ENCODE measurements at regions not wholly inside any gene's neighbourhood (a gene's known extent, or its start where the extent isn't known, plus 50 kb on each side); places are given as distances from the start of the nearest gene placed in this dataset.

GRCh38 chr7:89987665-89988064 is 166.6 kb upstream of the STEAP1 start:
- H3K4me3 ChIP-seq, result no peak overlapping the region
- H3K27ac ChIP-seq (replicated peaks in 1 of 4), result no peak overlapping the region
- no peaks in the 10 kb centered on the region for H3K4me1 ChIP-seq
- no peak for DNase-seq (ENCODE audit: extremely low spot score)
- no peaks in the 10 kb centered on the region for H3K27me3 ChIP-seq
- no peaks in the 10 kb centered on the region for H3K36me3 ChIP-seq
- intact Hi-C loops (cut with DNase I), result no loop called here
- H3K9me3 ChIP-seq, result no peaks in the 10 kb centered on the region
- TF ChIP-seq, protein P1, sequence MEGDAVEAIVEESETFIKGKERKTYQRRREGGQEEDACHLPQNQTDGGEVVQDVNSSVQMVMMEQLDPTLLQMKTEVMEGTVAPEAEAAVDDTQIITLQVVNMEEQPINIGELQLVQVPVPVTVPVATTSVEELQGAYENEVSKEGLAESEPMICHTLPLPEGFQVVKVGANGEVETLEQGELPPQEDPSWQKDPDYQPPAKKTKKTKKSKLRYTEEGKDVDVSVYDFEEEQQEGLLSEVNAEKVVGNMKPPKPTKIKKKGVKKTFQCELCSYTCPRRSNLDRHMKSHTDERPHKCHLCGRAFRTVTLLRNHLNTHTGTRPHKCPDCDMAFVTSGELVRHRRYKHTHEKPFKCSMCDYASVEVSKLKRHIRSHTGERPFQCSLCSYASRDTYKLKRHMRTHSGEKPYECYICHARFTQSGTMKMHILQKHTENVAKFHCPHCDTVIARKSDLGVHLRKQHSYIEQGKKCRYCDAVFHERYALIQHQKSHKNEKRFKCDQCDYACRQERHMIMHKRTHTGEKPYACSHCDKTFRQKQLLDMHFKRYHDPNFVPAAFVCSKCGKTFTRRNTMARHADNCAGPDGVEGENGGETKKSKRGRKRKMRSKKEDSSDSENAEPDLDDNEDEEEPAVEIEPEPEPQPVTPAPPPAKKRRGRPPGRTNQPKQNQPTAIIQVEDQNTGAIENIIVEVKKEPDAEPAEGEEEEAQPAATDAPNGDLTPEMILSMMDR (IDR thresholded peaks at IDR 0.05), result no peak
- TF ChIP-seq POLR2A (IDR thresholded peaks at IDR 0.05; ENCODE audit: low read depth), result no peak
- TF ChIP-seq POLR2AphosphoS5 (IDR thresholded peaks at IDR 0.05), result no peak
- TF ChIP-seq EP300 (IDR thresholded peaks at IDR 0.05), result no peak
- 36% methylated on average over 3 of the region's 3 CpGs for WGBS

GRCh38 chr7:89988074-89988473 is 166.2 kb upstream of the STEAP1 start:
- no peaks in the 10 kb centered on the region for H3K9me3 ChIP-seq
- 33% methylated on average over 1 of the region's 1 CpG for WGBS
- H3K27me3 ChIP-seq, result no peaks in the 10 kb centered on the region
- H3K36me3 ChIP-seq, result no peaks in the 10 kb centered on the region
- H3K27ac ChIP-seq (replicated peaks in 1 of 4), result no peak overlapping the region
- DNase-seq (ENCODE audit: extremely low spot score), result no peak
- TF ChIP-seq, protein P1 (IDR thresholded peaks at IDR 0.05), result no peak
- no peak for TF ChIP-seq POLR2AphosphoS5 (IDR thresholded peaks at IDR 0.05)
- no peak for TF ChIP-seq POLR2A (IDR thresholded peaks at IDR 0.05; ENCODE audit: low read depth)
- no peak for TF ChIP-seq EP300 (IDR thresholded peaks at IDR 0.05)
- no peaks in the 10 kb centered on the region for H3K4me1 ChIP-seq
- H3K4me3 ChIP-seq, result no peak overlapping the region
- intact Hi-C loops (cut with DNase I), result no loop called here

DNA sequence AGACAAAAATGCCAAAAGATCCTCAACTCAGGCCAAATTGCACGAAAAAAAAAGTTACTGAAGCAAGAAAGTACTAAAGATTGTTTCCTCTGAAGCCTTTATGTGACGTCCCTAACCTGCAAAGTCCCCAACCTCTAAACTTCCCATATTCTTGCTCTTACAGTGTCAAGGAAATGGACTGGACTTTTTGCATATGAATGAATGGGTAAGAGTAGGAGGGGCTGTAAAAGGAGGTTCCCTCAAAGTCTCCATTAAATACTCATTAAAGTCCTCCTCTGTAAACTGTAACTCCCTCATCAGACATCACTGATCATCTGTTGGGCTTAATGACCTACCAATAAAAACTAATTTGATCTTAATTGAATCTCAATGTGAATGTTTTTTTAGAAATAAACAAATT is 164.8 kb upstream of the STEAP1 start:
- DNase-seq (ENCODE audit: extremely low spot score), result no peak
- H3K27me3 ChIP-seq, result no peaks in the 10 kb centered on the region
- 48% methylated on average over 2 of the region's 2 CpGs for WGBS
- no peak overlapping the region for H3K4me3 ChIP-seq
- intact Hi-C loops (cut with DNase I), result no loop called here
- no peaks in the 10 kb centered on the region for H3K4me1 ChIP-seq
- H3K27ac ChIP-seq (replicated peaks in 1 of 4), result no peak overlapping the region
- TF ChIP-seq POLR2A (IDR thresholded peaks at IDR 0.05; ENCODE audit: low read depth) (no peak), EP300 (IDR thresholded peaks at IDR 0.05) (no peak), POLR2AphosphoS5 (IDR thresholded peaks at IDR 0.05) (no peak)
- TF ChIP-seq, protein P1 (IDR thresholded peaks at IDR 0.05), result no peak
- no peaks in the 10 kb centered on the region for H3K36me3 ChIP-seq
- no peaks in the 10 kb centered on the region for H3K9me3 ChIP-seq

- no peaks in the 10 kb centered on the region for H3K36me3 ChIP-seq
- DNase-seq (ENCODE audit: extremely low spot score), result no peak
- WGBS, result 72% methylated on average over 1 of the region's 1 CpG
- H3K4me3 ChIP-seq, result no peak overlapping the region
- no peaks in the 10 kb centered on the region for H3K27me3 ChIP-seq
- H3K9me3 ChIP-seq, result no peaks in the 10 kb centered on the region
- H3K27ac ChIP-seq (replicated peaks in 1 of 4), result no peak overlapping the region
- TF ChIP-seq POLR2A (IDR thresholded peaks at IDR 0.05; ENCODE audit: low read depth) (no peak), POLR2AphosphoS5 (IDR thresholded peaks at IDR 0.05) (no peak), EP300 (IDR thresholded peaks at IDR 0.05) (no peak)
- TF ChIP-seq, protein P1 (IDR thresholded peaks at IDR 0.05), result no peak
- no peaks in the 10 kb centered on the region for H3K4me1 ChIP-seq
- intact Hi-C loops (cut with DNase I), result no loop called here
Measured at GRCh38 chr7:89994483-89994882, 159.8 kb upstream of the STEAP1 start.

- no peak overlapping the region for H3K27ac ChIP-seq (replicated peaks in 1 of 4)
- intact Hi-C loops (cut with DNase I), result no loop called here
- H3K4me1 ChIP-seq, result no peaks in the 10 kb centered on the region
- H3K4me3 ChIP-seq, result no peak overlapping the region
- no peaks in the 10 kb centered on the region for H3K9me3 ChIP-seq
- no peaks in the 10 kb centered on the region for H3K27me3 ChIP-seq
- DNase-seq (ENCODE audit: extremely low spot score), result no peak
- TF ChIP-seq, protein P1 (IDR thresholded peaks at IDR 0.05), result no peak
- TF ChIP-seq POLR2AphosphoS5 (IDR thresholded peaks at IDR 0.05) (no peak), EP300 (IDR thresholded peaks at IDR 0.05) (no peak), POLR2A (IDR thresholded peaks at IDR 0.05; ENCODE audit: low read depth) (no peak)
- WGBS, result 75% methylated on average over 2 of the region's 2 CpGs
- H3K36me3 ChIP-seq, result no peaks in the 10 kb centered on the region
Measured at GRCh38 chr7:89998554-89998953, 155.7 kb upstream of the STEAP1 start.

Data from esophagus muscularis mucosa (tissue), 4 donors.